NCI-H526 (cell line): ENCODE measurements at regions not wholly inside any gene's neighbourhood (a gene's known extent, or its start where the extent isn't known, plus 50 kb on each side); places are given as distances from the start of the nearest gene placed in this dataset.
"Not testable (repeated sequence)": the region's sequence is repeated elsewhere in the genome, so short reads cannot be mapped to it uniquely, and the experiment has no call there.

Experiments used
- DNase-seq, 2 experiments: peaks; one replicate each; lab custom pipeline; 2025; lab: John Stamatoyannopoulos, UW

GRCh38 chr2:83378921-83379320, 1080.2 kb downstream of the SUCLG1 start:
- DNase-seq: no peak

- DNase-seq: no peak
These were observed 1082.3 kb downstream of the SUCLG1 start for GRCh38 chr2:83376731-83377130.

GRCh38 chr2:83370419-83370762, 1088.7 kb downstream of the SUCLG1 start:
- DNase-seq: no peak

- no peak for DNase-seq
These were observed 1089.3 kb downstream of the SUCLG1 start for GRCh38 chr2:83369601-83370418.

- no peak for DNase-seq
These were observed 1090.2 kb downstream of the SUCLG1 start for GRCh38 chr2:83368916-83369315.

GRCh38 chr2:83368461-83368860, 1090.6 kb downstream of the SUCLG1 start:
- DNase-seq: no peak

GRCh38 chr2:83365476-83365875, 1093.6 kb downstream of the SUCLG1 start:
- no peak for DNase-seq

GRCh38 chr2:83364264-83364663, 1094.8 kb downstream of the SUCLG1 start:
- no peak for DNase-seq

GRCh38 chr2:83363138-83363537, 1095.9 kb downstream of the SUCLG1 start:
- DNase-seq: not testable (repeated sequence)

GRCh38 chr2:83359336-83359735, 1099.7 kb downstream of the SUCLG1 start:
- DNase-seq: no peak

- DNase-seq: peak in 1 of 2 experiments; percentile 11
These were observed 1116.2 kb downstream of the SUCLG1 start for GRCh38 chr2:83342860-83343329.

GRCh38 chr2:83340424-83340823, 1118.7 kb downstream of the SUCLG1 start:
- DNase-seq: peak; percentile 1 to 13

- DNase-seq: not testable (repeated sequence)
These were observed 1119.1 kb downstream of the SUCLG1 start for GRCh38 chr2:83339942-83340341.

GRCh38 chr2:83331810-83332209, 1127.3 kb downstream of the SUCLG1 start:
- DNase-seq: no peak

GRCh38 chr2:83323038-83323437, 1136.0 kb downstream of the SUCLG1 start:
- no peak for DNase-seq

GRCh38 chr2:83320053-83320452, 1139.0 kb downstream of the SUCLG1 start:
- DNase-seq: no peak

GRCh38 chr2:83305758-83306378, 1153.2 kb downstream of the SUCLG1 start:
- DNase-seq: no peak

- DNase-seq: no peak
These were observed 1168.0 kb downstream of the SUCLG1 start for GRCh38 chr2:83291083-83291482.

GRCh38 chr2:83282841-83283240, 1176.2 kb downstream of the SUCLG1 start:
- no peak for DNase-seq

GRCh38 chr2:83282043-83282795, 1176.9 kb downstream of the SUCLG1 start:
- DNase-seq: no peak

GRCh38 chr2:83280391-83280790, 1178.7 kb downstream of the SUCLG1 start:
- no peak for DNase-seq

GRCh38 chr2:83273322-83273721, 1185.8 kb downstream of the SUCLG1 start:
- DNase-seq: no peak
